ENCODE measurements at regions not wholly inside any gene's neighbourhood (a gene's known extent, or its start where the extent isn't known, plus 50 kb on each side); places are given as distances from the start of the nearest gene placed in this dataset.

GRCh38 chr3:168974617-168975403 is 688.7 kb downstream of the MECOM start:
- DNase-seq (no peak), ATAC-seq (ENCODE audit: low read depth) (no peak)
- no peak overlapping the region for H3K4me2 ChIP-seq (ENCODE audit: low read depth, low read length)
- H2BK20ac ChIP-seq (ENCODE audit: low read depth, low read length), result no peak overlapping the region
- no peaks in the 10 kb centered on the region for H4K20me1 ChIP-seq (ENCODE audit: insufficient read depth, low read length)
- H3K56ac ChIP-seq (ENCODE audit: extremely low read depth, insufficient read depth, low read length), result no peak overlapping the region
- H3K36me3 ChIP-seq (ENCODE audit: control insufficient read depth, insufficient read depth, low read length), result no peaks in the 10 kb centered on the region
- no peak overlapping the region for H2BK5ac ChIP-seq (ENCODE audit: low read depth, low read length, poor library complexity, severe bottlenecking)
- H2BK120ac ChIP-seq (ENCODE audit: low read depth, low read length), result no peak overlapping the region
- no peak overlapping the region for H4K8ac ChIP-seq (ENCODE audit: low read depth in 2 of 2, low read length in 2 of 2)
- H3K27me3 ChIP-seq (ENCODE audit: control insufficient read depth, insufficient read depth, low read length), result no peaks in the 10 kb centered on the region
- H3K23ac ChIP-seq (ENCODE audit: low read depth, low read length), result no peak overlapping the region
- H3K4me3 ChIP-seq (ENCODE audit: insufficient read depth, low read depth, low read length), result no peak overlapping the region
- BruUV-seq (replicated peaks), result no TSS peak
- no peak overlapping the region for H3K27ac ChIP-seq (ENCODE audit: insufficient read depth, low read length)
- no peaks in the 10 kb centered on the region; the same call in 1 of the 2 replicates for H3K9me1 ChIP-seq (ENCODE audit: insufficient read depth, low read length)
- POLR2A ChIA-PET (ENCODE audit: unreplicated experiment), result no interaction called here
- H3K4ac ChIP-seq (ENCODE audit: low read depth, low read length), result no peak overlapping the region
- no peak overlapping the region for H2AFZ ChIP-seq (replicated peaks; ENCODE audit: low read length, poor library complexity)
- no peak overlapping the region for H4K5ac ChIP-seq (ENCODE audit: low read depth, low read length)
- no peak overlapping the region for H3K9ac ChIP-seq (ENCODE audit: low read depth, low read length)
- H3K9me3 ChIP-seq (ENCODE audit: control insufficient read depth, insufficient read depth, low read length), result no peaks in the 10 kb centered on the region
- no peak overlapping the region for H3K18ac ChIP-seq (ENCODE audit: low read depth, low read length)
- intact Hi-C loops (cut with micrococcal nuclease) (no loop called here), in situ Hi-C loops (cut with MboI; ENCODE audit: low sequenced_read_pairs) (no loop called here), dilution Hi-C loops (cut with HindIII; ENCODE audit: low sequenced_read_pairs, unreplicated experiment) (no loop called here)
- no peak overlapping the region for H2BK15ac ChIP-seq (ENCODE audit: low read depth, low read length)
- no peak overlapping the region for H3K14ac ChIP-seq (replicated peaks; ENCODE audit: low read depth, low read length)
- peaks cover 2% of the 10 kb centered on the region; the same call in 1 of the 2 replicates for H3K4me1 ChIP-seq (ENCODE audit: control insufficient read depth, insufficient read depth, low read length)
- no peak overlapping the region for H2AK5ac ChIP-seq (ENCODE audit: low read depth, low read length)
- H3K79me1 ChIP-seq (ENCODE audit: low read depth in 1 of 2, low read length in 2 of 2), result no peaks in the 10 kb centered on the region
- no peak overlapping the region for H4K91ac ChIP-seq (ENCODE audit: insufficient read depth, low read depth, low read length)
- no peak overlapping the region for H2AK9ac ChIP-seq (replicated peaks; ENCODE audit: low read depth, low read length, poor library complexity)
- CTCF ChIA-PET, result no interaction called here
- TF ChIP-seq CTCF (conservative IDR thresholded peaks at IDR 0.05; ENCODE audit: low read depth, low read length) (no peak), RAD21 (IDR thresholded peaks at IDR 0.05; ENCODE audit: low read length) (no peak), USF2 (IDR thresholded peaks at IDR 0.05; ENCODE audit: low read depth, low read length) (no peak), CEBPB (IDR thresholded peaks at IDR 0.05; ENCODE audit: low read depth, low read length) (no peak), RCOR1 (IDR thresholded peaks at IDR 0.05; ENCODE audit: insufficient replicate concordance, low read length) (no peak), RFX5 (IDR thresholded peaks at IDR 0.05; ENCODE audit: low read depth, low read length) (no peak), FOS (IDR thresholded peaks at IDR 0.05; ENCODE audit: low read depth, low read length) (no peak), CHD1 (IDR thresholded peaks at IDR 0.05; ENCODE audit: low read depth, low read length) (no peak), BHLHE40 (IDR thresholded peaks at IDR 0.05; ENCODE audit: low read depth, low read length) (no peak), MXI1 (IDR thresholded peaks at IDR 0.05; ENCODE audit: borderline replicate concordance, low read depth, low read length) (no peak), MAZ (IDR thresholded peaks at IDR 0.05; ENCODE audit: borderline replicate concordance, low read depth, low read length) (no peak), POLR2A (IDR thresholded peaks at IDR 0.05; ENCODE audit: low read depth, low read length) (no peak), ELK1 (IDR thresholded peaks at IDR 0.05; ENCODE audit: borderline replicate concordance, low read depth, low read length) (no peak), MAFK (IDR thresholded peaks at IDR 0.05; ENCODE audit: low read depth, low read length) (no peak), SMC3 (IDR thresholded peaks at IDR 0.05; ENCODE audit: low read depth, low read length) (no peak)
